Stimulated activated effector memory CD8-positive, alpha-beta T cell treated with anti-CD3 and anti-CD28 coated beads, Interleukin-12 subunit alpha, Interleukin-12 subunit beta, amount 100 ng/mL, for 72 hours (primary cell): ENCODE measurements at regions not wholly inside any gene's neighbourhood (a gene's known extent, or its start where the extent isn't known, plus 50 kb on each side); places are given as distances from the start of the nearest gene placed in this dataset.

ENCODE experiments used
- ATAC-seq: fragments of 150-1000 bp; cut with Tn5 transposase; 2 replicates; pipeline ENCODE4 v1.10.0; 2021
- DNase-seq, 2 donors: peaks; one replicate each; pipeline ENCODE4 v3.0.0; 2021 to 2022; ENCODE audit warnings: low spot score in 2 of 2
- H3K27ac Mint-ChIP-seq: one replicate; pipeline ENCODE4 v1.8.0; 2022; ENCODE audit warnings: mild to moderate bottlenecking, mixed read lengths
- H3K36me3 Mint-ChIP-seq: one replicate; pipeline ENCODE4 v1.8.0; 2022; ENCODE audit warnings: mild to moderate bottlenecking, mixed read lengths
- H3K4me1 Mint-ChIP-seq: one replicate; pipeline ENCODE4 v1.8.0; 2022; ENCODE audit warnings: mixed read lengths
- H3K4me3 Mint-ChIP-seq: one replicate; pipeline ENCODE4 v1.8.0; 2022; ENCODE audit warnings: mild to moderate bottlenecking, mixed read lengths
- H3K9me3 Mint-ChIP-seq: one replicate; pipeline ENCODE4 v1.8.0; 2022; ENCODE audit warnings: mixed read lengths

DNA sequence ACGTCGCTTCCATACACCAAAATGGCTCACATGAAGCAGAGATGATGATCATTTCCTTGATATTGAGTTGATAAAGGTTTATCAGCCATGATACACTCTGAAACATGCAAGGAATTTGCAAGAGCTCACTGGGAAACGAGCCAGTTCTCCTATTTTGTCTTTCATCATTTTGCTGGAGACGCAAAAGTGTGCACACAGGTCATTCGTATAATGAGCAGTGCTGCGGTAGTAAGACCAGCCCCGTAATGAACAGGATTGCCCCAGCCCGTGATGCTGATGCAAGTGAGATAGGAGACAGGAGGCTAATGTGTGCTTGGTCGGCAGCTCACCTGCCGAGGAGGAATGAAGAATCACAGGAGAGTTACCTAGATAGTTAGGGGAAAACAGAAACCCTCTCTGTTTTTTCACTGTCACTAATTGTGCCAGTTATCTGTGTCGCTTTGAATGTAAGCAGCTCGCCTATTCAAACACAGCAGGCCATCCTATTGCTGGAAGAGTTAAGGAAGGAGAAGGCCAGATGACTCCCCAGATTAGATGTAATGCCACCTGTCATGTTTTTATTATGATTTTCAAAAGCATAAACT, 391.8 kb downstream of the SAMD5 start:
- DNase-seq: no peak
- H3K4me1 Mint-ChIP-seq: no peaks in the 10 kb centered on the region
- no peak overlapping the region for H3K27ac Mint-ChIP-seq
- H3K36me3 Mint-ChIP-seq: no peaks in the 10 kb centered on the region
- no peaks in the 10 kb centered on the region for H3K9me3 Mint-ChIP-seq
- no peak for ATAC-seq
- H3K4me3 Mint-ChIP-seq: no peak overlapping the region

DNA sequence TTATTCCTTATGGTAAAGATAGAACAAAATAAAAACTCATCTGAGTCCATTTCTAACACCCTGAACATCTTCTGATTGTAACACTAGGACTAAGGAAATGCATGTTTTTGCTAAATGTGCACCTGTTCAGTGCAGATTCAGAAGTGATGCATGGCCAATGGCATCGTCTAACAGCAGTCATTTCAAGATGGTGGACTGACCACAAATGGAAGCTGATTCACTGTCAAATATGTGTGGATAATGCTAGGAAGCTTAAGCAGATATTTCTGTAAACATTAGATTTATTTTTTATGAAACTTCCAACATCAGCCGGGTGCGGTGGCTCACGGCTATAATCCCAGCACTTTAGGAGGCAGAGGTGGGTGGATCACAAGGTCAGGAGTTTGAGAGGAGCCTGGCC, 394.8 kb downstream of the SAMD5 start:
- H3K36me3 Mint-ChIP-seq: no peaks in the 10 kb centered on the region
- H3K4me1 Mint-ChIP-seq: no peaks in the 10 kb centered on the region
- no peaks in the 10 kb centered on the region for H3K9me3 Mint-ChIP-seq
- H3K4me3 Mint-ChIP-seq: no peak overlapping the region
- DNase-seq: no peak
- H3K27ac Mint-ChIP-seq: no peak overlapping the region
- ATAC-seq: no peak

DNA sequence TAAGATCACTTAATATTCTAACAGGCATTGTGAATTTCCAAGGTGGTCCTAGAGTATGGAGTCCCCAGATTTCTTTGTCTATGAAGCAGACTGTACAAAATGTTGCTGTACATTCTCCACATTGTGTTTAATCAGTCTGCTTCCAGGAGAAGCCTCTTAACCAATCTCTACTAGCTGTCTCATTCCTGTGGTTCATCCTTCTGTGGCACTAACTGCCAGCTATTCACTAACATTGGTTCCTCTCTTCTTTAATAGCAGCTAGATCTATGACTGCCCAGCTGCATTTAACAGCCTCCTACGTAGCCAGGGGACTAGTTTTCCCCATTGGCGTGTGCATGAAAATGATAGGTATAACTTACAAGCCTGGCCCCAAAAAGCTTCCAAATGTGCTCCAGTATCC, 395.4 kb downstream of the SAMD5 start:
- no peak for ATAC-seq
- Mint-ChIP-seq H3K36me3 (no peaks in the 10 kb centered on the region), H3K27ac (no peak overlapping the region), H3K4me1 (no peaks in the 10 kb centered on the region), H3K4me3 (no peak overlapping the region), H3K9me3 (no peaks in the 10 kb centered on the region)
- DNase-seq: no peak

DNA sequence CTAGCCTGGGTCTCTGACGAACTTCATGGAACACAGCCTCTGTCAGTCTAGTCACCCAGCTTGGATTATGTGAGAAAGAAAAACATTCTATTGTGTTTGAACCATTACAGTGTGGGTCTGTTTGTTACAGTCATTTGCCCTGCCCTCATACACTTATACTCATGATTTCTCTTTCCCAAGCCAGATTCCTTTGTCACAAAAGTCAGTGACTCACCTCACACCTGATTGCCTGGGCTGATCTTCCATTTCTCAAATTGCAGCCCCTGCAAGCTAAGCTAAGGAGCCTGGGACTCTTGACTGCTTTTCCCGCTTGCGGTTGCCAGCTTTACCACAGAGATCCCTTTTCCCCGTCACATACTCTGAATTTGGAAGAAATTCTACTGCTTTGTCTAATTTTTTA, 395.9 kb downstream of the SAMD5 start:
- peaks cover under 1% of the 10 kb centered on the region for H3K9me3 Mint-ChIP-seq
- DNase-seq: no peak
- no peaks in the 10 kb centered on the region for H3K4me1 Mint-ChIP-seq
- no peak overlapping the region for H3K27ac Mint-ChIP-seq
- H3K36me3 Mint-ChIP-seq: no peaks in the 10 kb centered on the region
- ATAC-seq: no peak
- no peak overlapping the region for H3K4me3 Mint-ChIP-seq

DNA sequence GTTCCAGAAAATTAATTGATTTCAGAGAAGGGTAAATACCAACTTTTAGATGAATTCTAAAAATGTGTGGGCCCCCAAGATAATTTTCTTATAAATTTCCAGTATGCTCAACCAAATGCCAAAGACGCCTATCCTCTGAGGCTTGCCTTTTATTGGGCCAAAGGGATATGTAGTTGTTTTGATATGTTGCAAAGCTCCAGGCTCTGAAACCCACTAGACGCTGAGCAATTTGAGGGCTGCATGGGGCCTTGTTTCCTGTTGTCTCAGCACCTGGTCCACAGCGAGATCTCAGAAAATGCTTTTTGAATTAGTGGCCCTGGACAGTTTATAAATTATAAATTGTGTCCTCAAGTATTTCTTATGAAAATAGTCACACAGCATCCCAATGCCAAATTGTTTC, 397.2 kb downstream of the SAMD5 start:
- H3K36me3 Mint-ChIP-seq: no peaks in the 10 kb centered on the region
- peaks cover 2% of the 10 kb centered on the region for H3K9me3 Mint-ChIP-seq
- ATAC-seq: no peak
- no peak overlapping the region for H3K27ac Mint-ChIP-seq
- H3K4me1 Mint-ChIP-seq: no peaks in the 10 kb centered on the region
- DNase-seq: no peak
- no peak overlapping the region for H3K4me3 Mint-ChIP-seq

DNA sequence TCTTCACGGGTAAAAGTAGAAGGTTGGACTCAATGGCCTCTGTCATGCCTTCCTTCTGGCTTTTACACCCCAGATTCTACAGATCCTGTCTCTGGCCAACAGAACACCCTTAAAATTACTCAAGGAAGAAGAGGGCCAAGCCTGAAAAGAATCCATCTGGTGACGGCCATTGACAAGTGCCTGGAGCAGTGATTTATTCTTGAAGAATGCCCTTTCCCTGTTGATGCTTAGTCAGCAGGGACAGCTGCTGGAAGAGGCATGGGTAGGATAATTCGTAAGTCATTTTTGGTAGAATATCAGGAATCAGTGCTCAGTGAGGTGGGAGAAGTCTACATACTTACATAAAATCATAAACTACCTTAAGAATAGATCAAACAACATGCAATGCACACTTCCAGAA, 397.9 kb downstream of the SAMD5 start:
- ATAC-seq (no peak), DNase-seq (no peak)
- Mint-ChIP-seq H3K4me3 (no peak overlapping the region), H3K4me1 (no peaks in the 10 kb centered on the region), H3K27ac (no peak overlapping the region), H3K36me3 (no peaks in the 10 kb centered on the region), H3K9me3 (peaks cover 2% of the 10 kb centered on the region)

DNA sequence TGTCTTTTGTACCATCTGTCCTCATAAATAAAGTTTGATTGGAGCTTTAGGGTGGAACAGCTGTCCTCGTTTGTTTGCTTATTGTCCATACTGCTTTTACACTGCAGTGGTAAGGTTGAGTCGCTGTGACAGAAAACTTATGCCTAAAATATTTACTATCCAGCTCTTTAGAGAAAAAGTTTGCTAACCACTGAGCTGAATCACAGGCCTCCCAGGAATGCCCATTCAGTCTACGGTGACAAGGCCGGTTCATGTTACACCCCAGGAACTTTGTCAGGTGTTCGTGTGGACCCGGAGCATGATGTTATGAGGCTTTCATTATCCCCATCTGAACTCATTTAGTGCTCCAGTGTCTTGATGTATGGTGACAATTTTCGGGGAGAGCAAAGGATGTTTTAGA, 401.1 kb downstream of the SAMD5 start:
- no peak overlapping the region for H3K27ac Mint-ChIP-seq
- peaks cover 2% of the 10 kb centered on the region for H3K9me3 Mint-ChIP-seq
- no peak for ATAC-seq
- DNase-seq: no peak
- no peaks in the 10 kb centered on the region for H3K4me1 Mint-ChIP-seq
- no peaks in the 10 kb centered on the region for H3K36me3 Mint-ChIP-seq
- H3K4me3 Mint-ChIP-seq: no peak overlapping the region

DNA sequence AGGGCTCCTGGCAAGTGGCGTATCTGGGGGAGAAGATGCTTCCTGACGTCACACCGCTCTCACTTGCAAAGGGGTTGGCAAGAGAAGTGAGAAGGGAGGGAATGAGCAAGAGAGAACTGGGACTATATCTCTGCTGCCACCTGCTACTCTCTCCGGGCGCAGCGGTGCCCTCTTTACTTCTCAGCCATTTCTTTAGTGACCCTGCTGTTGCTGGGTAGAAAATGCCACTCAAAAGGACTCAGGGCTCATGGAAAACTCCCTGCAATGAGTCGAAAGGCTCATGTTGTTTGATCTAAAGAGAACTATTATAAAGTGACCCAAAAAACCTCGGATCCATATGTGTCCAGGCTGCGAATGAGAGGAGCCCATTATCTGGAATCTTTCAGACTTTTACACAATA, 401.8 kb downstream of the SAMD5 start:
- Mint-ChIP-seq H3K36me3 (no peaks in the 10 kb centered on the region), H3K4me3 (no peak overlapping the region), H3K9me3 (peaks cover 2% of the 10 kb centered on the region), H3K27ac (no peak overlapping the region), H3K4me1 (no peaks in the 10 kb centered on the region)
- DNase-seq (no peak), ATAC-seq (no peak)

DNA sequence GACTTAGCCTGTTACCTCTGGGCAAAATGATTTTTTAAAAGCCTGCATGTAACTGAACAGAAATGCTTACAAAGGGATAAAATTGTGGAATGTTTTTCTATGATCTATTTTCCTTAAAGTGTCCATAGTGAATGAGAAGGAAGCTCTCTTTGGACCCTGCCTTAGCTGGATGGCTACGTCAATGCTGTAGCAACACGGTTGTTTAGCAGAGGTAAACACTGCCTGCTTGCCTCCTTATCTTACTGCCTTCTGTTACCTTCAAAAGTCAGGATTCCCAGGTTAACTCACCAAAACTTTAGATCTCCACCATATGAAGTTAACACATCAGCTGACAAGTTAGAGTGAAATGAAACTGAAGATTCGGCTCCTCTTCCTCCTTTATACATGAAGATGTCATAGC, 402.6 kb downstream of the SAMD5 start:
- no peaks in the 10 kb centered on the region for H3K4me1 Mint-ChIP-seq
- peaks cover 2% of the 10 kb centered on the region for H3K9me3 Mint-ChIP-seq
- no peak overlapping the region for H3K27ac Mint-ChIP-seq
- DNase-seq (no peak), ATAC-seq (no peak)
- H3K4me3 Mint-ChIP-seq: no peak overlapping the region
- H3K36me3 Mint-ChIP-seq: no peaks in the 10 kb centered on the region

DNA sequence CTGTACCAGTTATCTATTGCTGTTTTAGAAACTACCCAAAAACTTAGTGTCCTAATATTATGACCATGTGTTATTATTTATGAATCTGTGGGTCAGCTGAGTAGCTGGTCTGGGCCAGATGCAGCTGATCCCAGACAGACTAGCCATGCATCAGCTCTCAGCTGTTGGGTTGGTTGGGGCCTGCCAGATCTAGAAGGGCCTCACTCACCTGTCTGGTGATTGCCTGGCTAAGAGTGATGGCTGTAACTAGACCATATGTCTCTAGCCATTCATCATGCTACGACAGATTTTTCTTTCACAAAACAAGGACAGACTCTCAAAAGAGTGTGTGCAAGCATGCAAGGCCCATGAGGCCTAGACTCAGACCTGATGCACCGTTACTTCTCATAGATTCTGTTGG, 403.2 kb downstream of the SAMD5 start:
- H3K36me3 Mint-ChIP-seq: no peaks in the 10 kb centered on the region
- no peaks in the 10 kb centered on the region for H3K4me1 Mint-ChIP-seq
- H3K27ac Mint-ChIP-seq: no peak overlapping the region
- no peak for ATAC-seq
- H3K4me3 Mint-ChIP-seq: no peak overlapping the region
- H3K9me3 Mint-ChIP-seq: peaks cover 2% of the 10 kb centered on the region
- no peak for DNase-seq

DNA sequence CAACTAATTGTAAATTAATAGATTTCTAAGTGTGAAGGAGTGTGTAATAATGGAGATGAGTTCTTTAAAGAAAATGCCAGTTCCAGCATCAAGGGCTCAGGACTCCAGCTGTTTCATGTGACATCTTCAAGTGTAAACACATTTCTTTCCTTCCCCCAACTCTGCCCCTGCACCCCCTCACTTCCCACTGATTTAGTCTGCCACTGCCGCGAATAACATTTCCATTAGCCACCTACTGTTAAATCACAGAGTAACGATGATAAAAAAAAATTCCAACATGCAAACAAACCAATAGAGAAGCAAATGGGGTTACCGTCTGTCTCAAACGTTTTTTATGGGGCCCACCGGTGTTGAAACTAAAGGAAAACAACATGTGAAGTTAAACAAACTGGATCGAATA, 414.3 kb downstream of the SAMD5 start:
- H3K9me3 Mint-ChIP-seq: peaks cover 6% of the 10 kb centered on the region
- no peak for ATAC-seq
- H3K4me3 Mint-ChIP-seq: no peak overlapping the region
- no peaks in the 10 kb centered on the region for H3K4me1 Mint-ChIP-seq
- H3K36me3 Mint-ChIP-seq: no peaks in the 10 kb centered on the region
- H3K27ac Mint-ChIP-seq: no peak overlapping the region
- no peak for DNase-seq

DNA sequence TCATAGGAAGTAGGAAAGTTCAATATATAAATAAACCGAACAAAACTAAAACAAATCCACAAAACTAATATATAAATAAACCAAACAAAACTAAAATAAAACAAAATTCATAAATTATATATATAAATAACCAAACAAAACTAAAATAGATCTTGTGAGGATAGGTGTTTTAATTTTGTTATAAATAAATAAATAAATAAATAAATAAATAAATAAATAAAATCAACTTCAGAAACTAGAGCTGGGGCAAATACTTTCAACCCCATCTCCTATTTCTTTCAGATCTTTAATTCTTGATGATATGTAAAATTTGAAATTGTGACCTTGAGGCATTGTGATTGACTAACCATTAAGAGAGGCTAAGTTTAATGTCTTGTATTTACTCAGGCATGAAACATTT, 416.1 kb downstream of the SAMD5 start:
- Mint-ChIP-seq H3K4me1 (no peaks in the 10 kb centered on the region), H3K4me3 (no peak overlapping the region), H3K36me3 (no peaks in the 10 kb centered on the region), H3K27ac (no peak overlapping the region), H3K9me3 (peaks cover 10% of the 10 kb centered on the region)
- DNase-seq (no peak), ATAC-seq (no peak)

DNA sequence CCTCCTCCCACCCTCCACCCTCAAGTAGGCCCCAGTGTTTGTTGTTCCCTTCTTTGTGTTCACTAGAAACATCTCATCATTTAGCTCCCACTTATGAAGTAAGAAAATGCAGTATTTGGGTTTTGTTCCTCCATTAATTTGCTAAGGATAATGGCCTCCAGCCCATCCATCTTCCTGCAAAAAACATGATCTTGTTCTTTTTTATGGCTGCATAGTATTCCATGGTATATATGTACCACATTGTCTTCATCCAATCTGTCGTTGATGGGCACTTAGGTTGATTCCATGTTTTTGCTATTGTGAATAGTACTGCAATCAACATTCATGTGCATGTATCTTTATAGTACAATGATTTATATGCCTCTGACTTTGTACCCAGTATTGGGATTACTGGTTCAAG, 416.8 kb upstream of the SASH1 start:
- Mint-ChIP-seq H3K4me3 (no peak overlapping the region), H3K4me1 (no peaks in the 10 kb centered on the region), H3K27ac (no peak overlapping the region), H3K9me3 (peaks cover 10% of the 10 kb centered on the region), H3K36me3 (no peaks in the 10 kb centered on the region)
- ATAC-seq: no peak
- no peak for DNase-seq

DNA sequence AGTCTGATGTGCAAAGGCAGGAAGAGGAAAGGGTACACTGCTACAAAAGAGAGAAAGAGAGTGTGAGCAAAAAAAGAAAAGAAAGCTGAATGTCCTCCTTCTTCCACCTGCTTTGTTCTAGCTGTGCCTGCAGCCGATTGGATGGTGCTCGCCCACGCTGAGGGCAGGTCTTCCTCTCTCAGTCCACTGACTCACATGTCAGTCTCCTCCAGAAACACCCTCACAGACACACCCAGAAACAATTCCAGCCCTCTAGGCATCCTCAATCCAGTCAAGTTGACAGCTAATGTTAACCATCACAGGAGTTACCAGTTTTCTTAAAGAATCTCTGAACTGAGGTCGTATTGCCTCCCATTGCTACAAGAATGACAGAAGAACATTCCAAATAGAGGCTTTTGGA, 411.9 kb upstream of the SASH1 start:
- Mint-ChIP-seq H3K36me3 (no peaks in the 10 kb centered on the region), H3K4me1 (no peaks in the 10 kb centered on the region), H3K4me3 (no peak overlapping the region), H3K9me3 (peaks cover 12% of the 10 kb centered on the region), H3K27ac (no peak overlapping the region)
- no peak for ATAC-seq
- DNase-seq: no peak

DNA sequence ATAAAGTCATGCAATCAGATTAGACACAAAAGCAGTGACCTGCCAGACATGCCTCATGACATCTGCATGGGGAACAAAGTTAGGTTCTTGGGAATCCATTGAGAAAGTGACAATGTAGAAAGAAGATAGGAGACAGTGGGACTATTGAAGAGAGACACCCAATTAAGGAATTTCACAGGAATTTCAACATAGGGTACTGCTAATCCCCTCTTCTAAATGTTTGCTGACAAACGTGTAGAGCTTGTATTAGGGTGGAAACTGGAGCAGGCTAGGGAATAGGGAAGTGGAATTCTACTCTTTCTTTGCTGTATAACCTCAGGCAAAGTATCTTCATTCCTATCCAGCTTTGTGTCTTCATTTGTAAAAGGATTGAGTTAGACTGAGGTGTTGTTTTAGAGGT, 409.4 kb upstream of the SASH1 start:
- Mint-ChIP-seq H3K27ac (no peak overlapping the region), H3K4me1 (no peaks in the 10 kb centered on the region), H3K9me3 (peaks cover 8% of the 10 kb centered on the region), H3K36me3 (no peaks in the 10 kb centered on the region), H3K4me3 (no peak overlapping the region)
- ATAC-seq (no peak), DNase-seq (no peak)

DNA sequence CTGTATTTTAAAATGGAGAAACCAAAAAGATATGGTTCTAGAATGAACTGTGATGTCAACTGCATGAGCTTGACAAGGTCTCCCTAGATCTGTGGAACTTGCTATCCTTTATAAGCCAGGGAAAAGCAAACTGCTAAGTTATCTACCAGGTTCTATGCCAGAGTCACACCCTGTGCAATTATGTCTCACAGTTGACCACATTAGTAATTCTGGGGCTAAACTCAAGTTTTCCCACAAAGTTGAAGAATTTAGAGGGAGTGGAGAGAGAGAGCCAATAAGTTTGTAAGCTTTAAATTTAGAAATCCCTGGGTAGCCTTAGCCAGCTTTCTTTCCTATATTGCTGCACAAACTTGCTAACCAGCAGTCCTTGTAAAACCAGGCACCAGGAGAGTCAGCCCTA, 407.0 kb upstream of the SASH1 start:
- Mint-ChIP-seq H3K36me3 (no peaks in the 10 kb centered on the region), H3K27ac (no peak overlapping the region), H3K4me3 (no peak overlapping the region), H3K4me1 (no peaks in the 10 kb centered on the region), H3K9me3 (peaks cover 3% of the 10 kb centered on the region)
- DNase-seq (no peak), ATAC-seq (no peak)
